Jurkat, Clone E6-1 (cell line): ENCODE measurements at regions not wholly inside any gene's neighbourhood (a gene's known extent, or its start where the extent isn't known, plus 50 kb on each side); places are given as distances from the start of the nearest gene placed in this dataset.

Experiments used
- DNase-seq: peaks from one replicate; pipeline ENCODE4 v3.0.0-alpha.2; 2011; ENCODE audit warnings: low read depth, low spot score
- H3K4me3 ChIP-seq: 2 replicates; pipeline ENCODE4 v1.5.1; 2011; ENCODE audit warnings: mild to moderate bottlenecking, low read length, control low read depth, moderate library complexity

GRCh38 chr21:43364261-43364510 is 62.7 kb downstream of the SIK1 start:
- no peak for DNase-seq
- no peak overlapping the region for H3K4me3 ChIP-seq

- no peak for DNase-seq
- H3K4me3 ChIP-seq, result no peak overlapping the region
Observed at GRCh38 chr21:43363506-43364260, 63.2 kb downstream of the SIK1 start.

- H3K4me3 ChIP-seq, result no peak overlapping the region; the same call in 1 of the 2 replicates
- DNase-seq, result no peak
Observed at GRCh38 chr21:43362915-43363314, 64.0 kb downstream of the SIK1 start.

DNA sequence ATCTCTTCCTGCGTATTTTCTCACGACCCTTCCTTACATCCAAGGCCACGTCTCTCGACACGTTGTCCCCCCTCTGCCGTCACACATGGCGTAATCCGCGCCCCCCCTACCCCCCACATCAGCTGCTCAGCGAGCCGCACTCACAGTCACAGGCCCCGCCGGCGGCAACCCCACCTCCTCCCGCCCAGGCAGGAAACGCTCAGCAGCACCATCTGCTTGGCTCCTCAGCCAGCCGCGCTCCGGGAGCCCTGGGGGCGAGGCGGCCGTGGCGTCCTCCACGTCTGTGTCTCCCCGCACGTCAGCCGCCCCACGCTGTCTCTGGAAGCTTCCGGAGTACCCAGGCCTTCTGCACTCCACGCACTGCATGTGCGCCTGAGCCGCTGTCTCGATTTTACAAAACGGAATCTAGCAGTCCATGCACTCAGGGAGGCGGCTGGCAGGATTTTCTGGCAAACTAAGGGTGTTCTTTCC is 64.6 kb downstream of the SIK1 start:
- peak; percentile 80 for DNase-seq
- peak overlapping the region; percentile 44 for H3K4me3 ChIP-seq

DNA sequence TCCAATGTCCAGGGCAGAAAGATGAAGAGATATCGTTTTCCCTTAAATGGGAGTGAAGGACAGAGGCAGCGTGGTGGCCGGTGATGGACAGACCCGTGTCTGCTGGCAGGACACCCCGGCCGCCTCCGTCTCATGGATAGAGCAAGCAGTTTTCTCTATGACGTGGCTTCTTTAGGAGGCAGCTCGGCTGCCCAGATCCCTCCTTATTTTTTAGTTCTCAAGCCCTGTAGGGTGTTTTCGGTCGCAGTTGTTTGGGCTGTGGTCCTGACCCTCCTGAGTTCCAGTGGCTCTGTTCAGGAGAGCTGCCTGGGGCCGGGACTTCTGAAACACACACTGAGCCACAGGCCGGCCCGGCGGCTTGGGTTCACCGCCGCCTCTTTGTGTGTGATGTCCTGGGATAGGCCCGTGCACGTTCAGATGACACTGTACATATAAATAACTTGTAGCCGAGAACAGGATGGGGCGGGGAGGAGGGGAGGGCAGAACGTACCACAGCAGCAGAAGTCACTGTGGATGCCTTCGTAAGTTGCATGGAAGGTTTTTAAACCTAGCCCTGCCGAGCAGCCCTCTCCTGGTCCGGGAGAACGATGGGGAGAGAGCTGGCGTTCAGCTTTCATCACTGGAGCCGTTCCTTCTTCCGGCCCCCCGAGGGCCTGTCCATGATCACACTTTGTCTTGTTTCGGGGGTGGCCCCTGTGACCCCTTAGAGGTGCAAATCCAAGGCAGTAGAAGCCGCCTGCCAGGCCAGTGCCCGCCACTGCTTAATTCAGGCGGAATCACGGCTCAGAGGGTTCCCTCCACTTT is 65.2 kb downstream of the SIK1 start:
- H3K4me3 ChIP-seq, result peak overlapping the region; percentile 44
- DNase-seq, result peak; percentile 51

DNA sequence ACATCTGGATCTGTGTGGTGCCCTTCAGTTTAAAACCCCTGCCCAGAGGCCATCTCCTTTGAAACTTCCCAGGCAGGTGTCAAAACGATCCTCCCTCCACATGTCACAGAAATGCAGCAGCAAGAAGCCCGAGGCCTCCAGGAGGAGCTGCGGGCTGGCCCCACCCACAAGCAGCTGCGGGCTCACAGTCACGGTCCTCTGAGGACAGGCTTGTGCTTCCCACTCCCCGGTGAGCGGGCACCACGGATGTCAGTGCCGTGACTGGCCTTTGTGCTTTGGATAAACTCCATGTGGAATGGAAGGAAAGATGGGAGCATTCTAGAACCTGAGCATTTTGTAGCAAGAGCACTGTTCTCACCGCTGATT is 65.8 kb downstream of the SIK1 start:
- peak; percentile 51 for DNase-seq
- peak overlapping the region; percentile 44; the same call in 1 of the 2 replicates for H3K4me3 ChIP-seq

DNA sequence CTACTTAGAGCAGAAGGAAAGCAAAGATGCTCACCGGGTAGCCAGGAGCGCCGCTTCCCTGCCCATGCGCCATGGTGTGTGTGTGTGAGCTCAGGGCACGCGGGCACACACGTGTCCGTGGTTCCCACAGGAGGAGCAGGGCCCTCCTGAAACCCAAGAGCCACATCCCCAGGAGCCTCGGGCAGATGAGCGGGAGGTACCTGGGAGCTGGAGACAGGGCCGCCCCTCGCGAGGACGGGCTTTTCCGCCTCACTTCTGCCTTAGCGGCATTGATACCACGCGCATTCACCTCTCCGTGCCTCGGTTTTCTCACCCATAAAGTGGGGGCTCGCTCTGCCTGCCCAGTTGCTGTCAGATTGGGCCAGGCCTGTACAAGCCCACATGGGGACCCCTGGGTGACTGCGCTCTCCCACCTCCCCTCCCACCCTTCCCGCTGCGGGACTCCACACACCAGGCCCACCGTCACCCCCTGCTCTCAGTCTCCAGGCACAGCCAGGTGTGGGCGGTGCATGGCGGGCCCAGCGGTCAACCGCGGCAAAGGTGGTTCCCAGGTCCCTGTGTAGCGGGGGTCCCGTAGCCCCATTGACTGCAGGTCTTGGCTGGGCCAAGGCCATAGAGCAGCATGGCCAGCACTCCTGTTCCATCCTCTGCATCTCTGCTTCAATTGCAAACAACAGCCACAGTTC is 66.3 kb downstream of the SIK1 start:
- H3K4me3 ChIP-seq, result no peak overlapping the region

DNA sequence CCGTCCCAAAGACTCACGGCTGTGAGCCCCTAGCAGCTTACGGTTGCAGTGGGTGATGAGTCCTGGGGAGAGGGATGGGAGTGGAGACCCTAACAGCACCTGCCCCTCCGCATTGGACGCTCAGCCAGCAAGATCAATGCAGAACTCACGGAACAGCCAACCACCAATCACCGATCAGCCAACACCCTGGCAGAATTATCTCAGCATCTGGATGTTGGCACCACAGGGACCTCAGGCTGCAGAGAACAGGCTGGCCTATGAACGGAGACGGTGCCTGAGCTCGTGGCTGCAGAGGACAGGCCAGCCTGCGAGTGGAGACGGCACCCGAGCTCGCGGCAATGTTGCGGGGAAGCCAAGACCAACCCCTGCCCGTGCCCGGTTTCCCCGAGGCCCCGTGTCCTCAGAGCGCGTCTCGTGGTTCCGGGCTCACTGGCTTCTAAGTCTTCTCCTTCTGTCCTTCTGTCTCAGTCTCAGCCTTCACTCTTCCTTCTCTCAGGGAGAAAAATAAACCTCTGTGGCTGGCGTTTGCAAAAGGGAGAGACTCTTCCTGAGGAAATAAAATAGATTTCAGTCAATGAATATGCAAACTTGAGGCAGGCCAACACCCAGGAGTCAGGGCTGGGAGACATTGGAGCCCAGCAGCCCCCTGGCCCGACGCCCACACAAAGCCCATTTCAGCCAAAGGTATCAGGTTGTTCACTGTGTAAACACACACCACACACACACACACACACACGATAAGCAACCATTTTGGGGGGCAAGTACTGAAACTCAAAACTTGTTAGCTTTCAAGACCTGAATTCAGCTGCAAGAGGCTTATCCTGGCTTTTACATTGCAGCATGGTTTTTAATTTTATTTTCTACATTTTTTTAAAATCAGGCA is 67.8 kb downstream of the SIK1 start:
- no peak overlapping the region for H3K4me3 ChIP-seq
- no peak for DNase-seq

More for the DNA sequence above, 66.3 kb downstream of the SIK1 start:
- DNase-seq, result no peak

GRCh38 chr21:43357715-43358430 is 69.1 kb downstream of the SIK1 start:
- DNase-seq, result no peak
- H3K4me3 ChIP-seq, result no peak overlapping the region

GRCh38 chr21:43355925-43356289 is 71.0 kb downstream of the SIK1 start:
- no peak for DNase-seq
- no peak overlapping the region for H3K4me3 ChIP-seq

DNA sequence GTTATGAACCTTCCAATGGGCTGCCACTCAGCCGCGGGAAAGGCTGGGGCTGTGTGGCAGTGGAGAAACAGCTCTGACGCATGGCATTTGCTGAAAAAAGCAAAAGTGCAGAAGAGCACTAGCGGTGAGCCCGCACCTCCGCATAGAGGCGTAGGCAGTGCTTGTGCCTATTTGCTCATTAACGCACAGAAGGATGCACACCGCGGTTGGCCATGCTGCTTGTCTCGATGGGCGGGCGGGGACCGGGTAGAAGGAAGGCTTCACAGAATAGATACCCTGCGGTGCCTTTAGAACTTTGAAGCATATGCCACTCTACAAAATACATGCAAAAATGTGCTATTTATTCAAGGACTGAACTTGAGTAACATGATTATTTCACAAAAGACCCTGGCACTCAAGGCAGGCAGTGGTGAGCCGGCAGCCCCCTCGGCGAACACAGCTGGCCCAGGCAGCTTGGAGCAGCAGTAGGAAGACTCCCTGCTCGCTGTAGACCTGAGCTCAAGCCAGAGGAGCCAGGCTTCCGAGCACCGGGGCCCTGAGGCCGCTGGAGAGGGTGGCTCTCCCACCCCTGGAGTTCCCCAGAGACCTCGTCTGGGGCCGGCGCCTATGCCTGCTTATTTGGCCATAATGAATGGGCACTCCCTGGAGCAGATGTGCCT is 71.5 kb downstream of the SIK1 start:
- no peak overlapping the region for H3K4me3 ChIP-seq
- DNase-seq, result no peak

DNA sequence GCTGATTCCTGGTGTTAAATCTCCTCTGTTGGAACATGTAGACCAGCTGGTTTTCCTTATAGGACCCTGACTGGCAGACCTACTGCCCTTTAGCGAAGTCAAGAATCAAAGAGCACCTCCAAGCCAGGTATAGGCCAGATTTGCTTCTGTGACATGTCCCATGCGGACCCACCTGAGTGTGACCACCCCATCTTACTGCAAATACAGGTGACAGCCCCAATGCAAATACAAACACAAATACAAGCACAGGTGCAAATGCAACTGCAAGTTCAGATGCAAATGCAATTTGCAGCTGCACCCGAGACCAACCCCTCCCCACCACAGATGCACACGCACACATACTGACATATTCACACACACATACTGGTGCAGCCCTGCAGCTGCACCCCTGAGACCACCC is 72.3 kb downstream of the SIK1 start:
- no peak for DNase-seq
- no peak overlapping the region for H3K4me3 ChIP-seq

DNA sequence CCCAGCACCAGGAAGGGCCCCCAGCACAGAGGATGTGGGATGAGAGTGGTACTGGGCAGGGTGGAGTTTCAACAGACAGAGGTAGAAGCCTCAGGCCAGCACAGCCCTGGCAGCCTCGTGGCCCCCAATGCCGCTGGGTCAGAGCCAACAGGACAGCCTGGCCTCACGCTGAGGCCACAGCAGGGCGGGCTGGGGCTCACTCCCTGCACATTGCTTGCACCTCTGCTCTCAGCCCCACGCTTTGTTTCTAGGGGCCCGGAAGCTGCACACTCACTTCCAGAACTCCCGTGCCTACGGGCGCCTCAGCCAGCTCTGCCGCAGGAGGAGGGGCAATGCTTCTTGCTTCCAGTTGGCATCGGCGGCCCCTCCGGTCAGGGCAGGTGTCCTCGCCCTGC is 72.9 kb downstream of the SIK1 start:
- DNase-seq, result no peak
- no peak overlapping the region for H3K4me3 ChIP-seq

- no peak overlapping the region for H3K4me3 ChIP-seq
- no peak for DNase-seq
Observed at GRCh38 chr21:43353282-43354025, 73.5 kb downstream of the SIK1 start.

- DNase-seq, result peak; percentile 67
- H3K4me3 ChIP-seq, result no peak overlapping the region
Observed at GRCh38 chr21:43352568-43353281, 74.2 kb downstream of the SIK1 start.

GRCh38 chr21:43352154-43352537 is 74.8 kb downstream of the SIK1 start:
- DNase-seq, result no peak
- H3K4me3 ChIP-seq, result no peak overlapping the region
